GM19438 (cell line): ENCODE measurements at regions not wholly inside any gene's neighbourhood (a gene's known extent, or its start where the extent isn't known, plus 50 kb on each side); places are given as distances from the start of the nearest gene placed in this dataset.

ENCODE experiments used
- ATAC-seq: cut with Tn5 transposase; IDR thresholded peaks from one replicate; pipeline ENCODE4 v1.9.1; 2021; ENCODE audit warnings: low read depth; ENCODE audit not compliant: unreplicated experiment

- ATAC-seq, result no peak
These were observed 95.9 kb upstream of the SPTBN1 start for GRCh38 chr2:54360055-54360792.

- ATAC-seq, result no peak
These were observed 91.7 kb upstream of the SPTBN1 start for GRCh38 chr2:54364409-54364808.

- ATAC-seq, result no peak
These were observed 90.5 kb upstream of the SPTBN1 start for GRCh38 chr2:54365661-54366060.

GRCh38 chr2:54366487-54367280 lies 89.4 kb upstream of the SPTBN1 start:
- ATAC-seq, result no peak

- ATAC-seq, result no peak
These were observed 85.6 kb upstream of the SPTBN1 start for GRCh38 chr2:54370405-54371104.

- ATAC-seq, result no peak
These were observed 84.6 kb upstream of the SPTBN1 start for GRCh38 chr2:54371460-54372065.

GRCh38 chr2:54372361-54372760 lies 83.8 kb upstream of the SPTBN1 start:
- no peak for ATAC-seq

GRCh38 chr2:54373855-54374254 lies 82.3 kb upstream of the SPTBN1 start:
- ATAC-seq, result no peak

GRCh38 chr2:54374591-54375364 lies 81.3 kb upstream of the SPTBN1 start:
- ATAC-seq, result no peak

GRCh38 chr2:54377451-54377850 lies 78.7 kb upstream of the SPTBN1 start:
- ATAC-seq, result no peak

GRCh38 chr2:54377901-54378493 lies 78.1 kb upstream of the SPTBN1 start:
- no peak for ATAC-seq

- ATAC-seq, result no peak
These were observed 75.5 kb upstream of the SPTBN1 start for GRCh38 chr2:54380670-54381069.

- no peak for ATAC-seq
These were observed 74.8 kb upstream of the SPTBN1 start for GRCh38 chr2:54381293-54381692.

GRCh38 chr2:54382601-54383000 lies 73.5 kb upstream of the SPTBN1 start:
- no peak for ATAC-seq

- ATAC-seq, result no peak
These were observed 71.6 kb upstream of the SPTBN1 start for GRCh38 chr2:54384301-54385203.

GRCh38 chr2:54385271-54385670 lies 70.9 kb upstream of the SPTBN1 start:
- ATAC-seq, result no peak

- no peak for ATAC-seq
These were observed 69.5 kb upstream of the SPTBN1 start for GRCh38 chr2:54386585-54386984.

- peak; percentile 63 for ATAC-seq
These were observed 68.8 kb upstream of the SPTBN1 start for GRCh38 chr2:54387059-54387991.
